A673 (cell line): ENCODE measurements at regions not wholly inside any gene's neighbourhood (a gene's known extent, or its start where the extent isn't known, plus 50 kb on each side); places are given as distances from the start of the nearest gene placed in this dataset.

ENCODE experiments used
- EZH2 ChIP-seq: fragments of 200-600 bp; sonication (generic); IDR thresholded peaks from 2 replicates; pipeline ENCODE4 v1.6.1; 2017; ENCODE audit warnings: borderline replicate concordance, low read depth, mild to moderate bottlenecking, mixed read lengths, antibody characterized with exemption, low read length; ENCODE audit not compliant: poor library complexity, severe bottlenecking
- TF ChIP-seq, protein P1 (sequence below): fragments of 300-800, 200-600 bp; sonication (generic); conservative IDR thresholded peaks from 2 replicates; pipeline ENCODE4 v1.5.1; 2017; ENCODE audit warnings: low read depth, mild to moderate bottlenecking, antibody characterized with exemption, low read length, moderate library complexity, mixed read lengths

DNA sequence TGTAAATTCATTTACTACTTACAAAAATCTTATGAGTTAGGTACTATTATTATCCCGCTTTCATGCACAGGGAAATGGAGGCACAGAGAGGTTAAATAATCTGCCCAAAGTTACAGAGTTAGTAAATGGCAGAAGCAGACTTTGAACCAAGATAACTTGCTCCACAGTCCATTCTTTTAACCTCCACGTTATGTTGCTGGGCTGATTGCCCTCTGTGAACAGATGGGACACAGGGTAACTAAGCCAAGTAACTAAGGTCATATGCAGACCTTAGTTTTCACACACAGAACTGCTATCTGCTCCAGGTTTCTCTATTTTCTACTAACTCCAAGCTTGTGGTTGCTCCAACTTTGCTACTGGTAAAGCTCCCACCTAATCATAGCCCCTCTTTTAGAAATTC lies 147.1 kb upstream of the IFNG-AS1 start:
- TF ChIP-seq, protein P1, sequence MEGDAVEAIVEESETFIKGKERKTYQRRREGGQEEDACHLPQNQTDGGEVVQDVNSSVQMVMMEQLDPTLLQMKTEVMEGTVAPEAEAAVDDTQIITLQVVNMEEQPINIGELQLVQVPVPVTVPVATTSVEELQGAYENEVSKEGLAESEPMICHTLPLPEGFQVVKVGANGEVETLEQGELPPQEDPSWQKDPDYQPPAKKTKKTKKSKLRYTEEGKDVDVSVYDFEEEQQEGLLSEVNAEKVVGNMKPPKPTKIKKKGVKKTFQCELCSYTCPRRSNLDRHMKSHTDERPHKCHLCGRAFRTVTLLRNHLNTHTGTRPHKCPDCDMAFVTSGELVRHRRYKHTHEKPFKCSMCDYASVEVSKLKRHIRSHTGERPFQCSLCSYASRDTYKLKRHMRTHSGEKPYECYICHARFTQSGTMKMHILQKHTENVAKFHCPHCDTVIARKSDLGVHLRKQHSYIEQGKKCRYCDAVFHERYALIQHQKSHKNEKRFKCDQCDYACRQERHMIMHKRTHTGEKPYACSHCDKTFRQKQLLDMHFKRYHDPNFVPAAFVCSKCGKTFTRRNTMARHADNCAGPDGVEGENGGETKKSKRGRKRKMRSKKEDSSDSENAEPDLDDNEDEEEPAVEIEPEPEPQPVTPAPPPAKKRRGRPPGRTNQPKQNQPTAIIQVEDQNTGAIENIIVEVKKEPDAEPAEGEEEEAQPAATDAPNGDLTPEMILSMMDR = no peak
- TF ChIP-seq EZH2 = no peak
